Smooth muscle cell (in vitro differentiated cells): ENCODE measurements at regions not wholly inside any gene's neighbourhood (a gene's known extent, or its start where the extent isn't known, plus 50 kb on each side); places are given as distances from the start of the nearest gene placed in this dataset.

Experiments
- DNase-seq: peaks from one replicate; lab custom pipeline; 2025; ENCODE audit not compliant: unreplicated experiment; lab: John Stamatoyannopoulos, UW
- H2AFZ ChIP-seq: fragments of 200-600 bp; sonication (generic); 2 replicates; pipeline ENCODE4 v1.6.0; 2016; ENCODE audit warnings: antibody characterized with exemption, low read depth, mild to moderate bottlenecking
- H3F3A ChIP-seq: fragments of 200-600 bp; sonication (generic); 2 replicates; pipeline ENCODE4 v1.6.0; 2017; ENCODE audit warnings: antibody characterized with exemption, low read depth
- H3K27ac ChIP-seq: fragments of 200-600 bp; sonication (generic); 2 replicates; pipeline ENCODE4 v1.5.1; 2016; ENCODE audit warnings: low read depth, mild to moderate bottlenecking
- H3K27me3 ChIP-seq: fragments of 200-600 bp; sonication (generic); 2 replicates; pipeline ENCODE4 v1.6.1; 2016; ENCODE audit warnings: low read depth, mild to moderate bottlenecking
- H3K36me3 ChIP-seq: fragments of 200-600 bp; sonication (generic); 2 replicates; pipeline ENCODE4 v1.5.1; 2016; ENCODE audit warnings: low read depth
- H3K4me1 ChIP-seq: fragments of 200-600 bp; sonication (generic); 2 replicates; pipeline ENCODE4 v1.5.1; 2016; ENCODE audit warnings: low read depth
- H3K4me2 ChIP-seq: fragments of 200-600 bp; sonication (generic); 2 replicates; pipeline ENCODE4 v1.6.0; 2016; ENCODE audit warnings: mild to moderate bottlenecking
- H3K4me3 ChIP-seq: fragments of 200-600 bp; sonication (generic); 2 replicates; pipeline ENCODE4 v1.5.1; 2016; ENCODE audit warnings: mild to moderate bottlenecking
- H3K79me2 ChIP-seq: fragments of 200-600 bp; sonication (generic); 2 replicates; pipeline ENCODE4 v1.6.0; 2016; ENCODE audit warnings: low read depth, mild to moderate bottlenecking
- H3K9ac ChIP-seq: fragments of 200-600 bp; sonication (generic); 2 replicates; pipeline ENCODE4 v1.6.0; 2016; ENCODE audit warnings: low read depth
- H3K9me3 ChIP-seq: fragments of 200-600 bp; sonication (generic); replicated peaks from 2 replicates; pipeline ENCODE4 v1.5.1; 2016; ENCODE audit warnings: low read depth
- H4K20me1 ChIP-seq: fragments of 200-600 bp; sonication (generic); 2 replicates; pipeline ENCODE4 v1.6.0; 2016; ENCODE audit warnings: low read depth
- CTCF ChIP-seq: fragments of 200-600 bp; sonication (generic); IDR thresholded peaks from 2 replicates; pipeline ENCODE4 v1.5.1; 2017; ENCODE audit warnings: borderline replicate concordance, mild to moderate bottlenecking, antibody characterized with exemption; ENCODE audit not compliant: insufficient read depth, poor library complexity, severe bottlenecking
- WGBS: methylation state at CpG from one replicate; pipeline ENCODE4 v1.1.7; 2016; ENCODE audit warnings: low lambda C conversion rate; 5-methylcytosine and 5-hydroxymethylcytosine counted together

- Histone ChIP-seq H3K27ac (no peak overlapping the region), H3K9me3 (no peaks in the 10 kb centered on the region), H3K36me3 (no peaks in the 10 kb centered on the region), H2AFZ (no peak overlapping the region), H4K20me1 (no peaks in the 10 kb centered on the region), H3K4me3 (no peak overlapping the region), H3K27me3 (peaks cover 13% of the 10 kb centered on the region), H3K9ac (no peak overlapping the region), H3K4me2 (no peak overlapping the region), H3K4me1 (no peaks in the 10 kb centered on the region), H3F3A (no peaks in the 10 kb centered on the region), H3K79me2 (no peaks in the 10 kb centered on the region)
- 82% methylated on average over 14 of the region's 14 CpGs for WGBS
- no peak for DNase-seq
- TF ChIP-seq CTCF = no peak
Observed at GRCh38 chr7:68748934-68749900, 849.1 kb upstream of the AUTS2 start.

GRCh38 chr7:68752485-68753178, 845.6 kb upstream of the AUTS2 start:
- 89% methylated on average over 5 of the region's 5 CpGs for WGBS
- H3K4me3 ChIP-seq = no peak overlapping the region
- DNase-seq = no peak
- H2AFZ ChIP-seq = no peak overlapping the region
- H3K9me3 ChIP-seq = no peaks in the 10 kb centered on the region
- no peak overlapping the region for H3K27ac ChIP-seq
- H4K20me1 ChIP-seq = no peaks in the 10 kb centered on the region
- H3K27me3 ChIP-seq = peaks cover 38% of the 10 kb centered on the region
- H3F3A ChIP-seq = no peaks in the 10 kb centered on the region
- no peaks in the 10 kb centered on the region for H3K4me1 ChIP-seq
- H3K79me2 ChIP-seq = no peaks in the 10 kb centered on the region
- no peak overlapping the region for H3K9ac ChIP-seq
- no peak overlapping the region for H3K4me2 ChIP-seq
- no peaks in the 10 kb centered on the region for H3K36me3 ChIP-seq
- TF ChIP-seq CTCF = no peak

GRCh38 chr7:68754414-68754813, 843.9 kb upstream of the AUTS2 start:
- no peak for DNase-seq
- H3K36me3 ChIP-seq = no peaks in the 10 kb centered on the region
- H3K9me3 ChIP-seq = no peaks in the 10 kb centered on the region
- no peaks in the 10 kb centered on the region for H3F3A ChIP-seq
- no peak overlapping the region for H3K27ac ChIP-seq
- H3K27me3 ChIP-seq = peaks cover 40% of the 10 kb centered on the region
- H3K4me3 ChIP-seq = no peak overlapping the region
- no peak overlapping the region for H2AFZ ChIP-seq
- H3K9ac ChIP-seq = no peak overlapping the region
- H4K20me1 ChIP-seq = no peaks in the 10 kb centered on the region
- no peak for TF ChIP-seq CTCF
- no peaks in the 10 kb centered on the region for H3K79me2 ChIP-seq
- 89% methylated on average over 2 of the region's 2 CpGs for WGBS
- H3K4me2 ChIP-seq = no peak overlapping the region
- H3K4me1 ChIP-seq = no peaks in the 10 kb centered on the region
